ENCODE measurements at regions not wholly inside any gene's neighbourhood (a gene's known extent, or its start where the extent isn't known, plus 50 kb on each side); places are given as distances from the start of the nearest gene placed in this dataset.
A peak's percentile ranks its signal among the peaks of the same experiment; 100 is the strongest.

- Histone ChIP-seq H3K27me3 (no peaks in the 10 kb centered on the region), H3K4me1 (peaks cover 0 to 12% (median 7%) of the 10 kb centered on the region in 4 donors), H3K4me3 (no peak overlapping the region), H3K36me3 (no peaks in the 10 kb centered on the region), H3K9me3 (no peaks in the 10 kb centered on the region), H3K27ac (no peak overlapping the region)
- ATAC-seq (ENCODE audit: low FRiP score in 2 of 2) (no peak), DNase-seq (no peak)
- TF ChIP-seq CTCF (IDR thresholded peaks at IDR 0.05) (no peak), POLR2AphosphoS5 (IDR thresholded peaks at IDR 0.05) (no peak), EP300 (IDR thresholded peaks at IDR 0.05) (no peak), POLR2A (IDR thresholded peaks at IDR 0.05) (no peak)
- 65 to 81% methylated on average over 3 of the region's 3 CpGs for WGBS, 2 donors
These were observed 165.9 kb upstream of the SMIM23 start for GRCh38 chr5:171619744-171620143.

- Histone ChIP-seq H3K4me3 (no peak overlapping the region), H3K27me3 (no peaks in the 10 kb centered on the region), H3K36me3 (no peaks in the 10 kb centered on the region), H3K9me3 (no peaks in the 10 kb centered on the region), H3K4me1 (peaks cover 0 to 5% (median 0%) of the 10 kb centered on the region in 4 donors), H3K27ac (no peak overlapping the region)
- ATAC-seq (ENCODE audit: low FRiP score in 2 of 2) (no peak), DNase-seq (no peak)
- TF ChIP-seq CTCF (IDR thresholded peaks at IDR 0.05) (no peak), EP300 (IDR thresholded peaks at IDR 0.05) (no peak)
- WGBS, 2 donors = 82% methylated on average over 2 of the region's 2 CpGs; no CpG with 5 or more reads in 1 of the 2 donors
These were observed 163.6 kb upstream of the SMIM23 start for GRCh38 chr5:171622010-171622409.

GRCh38 chr5:171623107-171623506, 162.5 kb upstream of the SMIM23 start:
- H3K27me3 ChIP-seq = no peaks in the 10 kb centered on the region
- H3K9me3 ChIP-seq = no peaks in the 10 kb centered on the region
- DNase-seq (no peak), ATAC-seq (ENCODE audit: low FRiP score in 2 of 2) (no peak)
- H3K27ac ChIP-seq = no peak overlapping the region
- no peak overlapping the region for H3K4me3 ChIP-seq
- TF ChIP-seq POLR2A (IDR thresholded peaks at IDR 0.05) = no peak
- no peak for TF ChIP-seq EP300 (IDR thresholded peaks at IDR 0.05)
- TF ChIP-seq POLR2AphosphoS5 (IDR thresholded peaks at IDR 0.05) = no peak
- no peak for TF ChIP-seq CTCF (IDR thresholded peaks at IDR 0.05)
- peaks cover 0 to 5% (median 0%) of the 10 kb centered on the region in 4 donors for H3K4me1 ChIP-seq
- no peaks in the 10 kb centered on the region for H3K36me3 ChIP-seq
- WGBS, 2 donors = 61 to 66% methylated on average over 2 of the region's 2 CpGs

- peaks cover 0 to 5% (median 0%) of the 10 kb centered on the region in 4 donors for H3K4me1 ChIP-seq
- no peak overlapping the region for H3K4me3 ChIP-seq
- no peak for DNase-seq
- TF ChIP-seq EP300 (IDR thresholded peaks at IDR 0.05) (no peak), POLR2AphosphoS5 (IDR thresholded peaks at IDR 0.05) (no peak), CTCF (IDR thresholded peaks at IDR 0.05) (no peak), POLR2A (IDR thresholded peaks at IDR 0.05) (no peak)
- H3K27ac ChIP-seq = peak overlapping the region in 2 of 4 donors; percentile 26 to 38
- H3K9me3 ChIP-seq = no peaks in the 10 kb centered on the region
- 48 to 55% methylated on average over 11 of the region's 11 CpGs for WGBS, 2 donors
- no peaks in the 10 kb centered on the region for H3K27me3 ChIP-seq
- H3K36me3 ChIP-seq = no peaks in the 10 kb centered on the region
- ATAC-seq (ENCODE audit: low FRiP score in 2 of 2) = peak in 1 of 2 donors; percentile 49
These were observed 162.0 kb upstream of the SMIM23 start for GRCh38 chr5:171623551-171624097.

GRCh38 chr5:171624396-171624795, 161.2 kb upstream of the SMIM23 start:
- TF ChIP-seq POLR2A (IDR thresholded peaks at IDR 0.05) (no peak), POLR2AphosphoS5 (IDR thresholded peaks at IDR 0.05) (no peak), EP300 (IDR thresholded peaks at IDR 0.05) (no peak), CTCF (IDR thresholded peaks at IDR 0.05) (no peak)
- H3K27ac ChIP-seq = peak overlapping the region in 1 of 4 donors; percentile 26
- peak in 1 of 2 donors; percentile 80 for ATAC-seq (ENCODE audit: low FRiP score in 2 of 2)
- H3K27me3 ChIP-seq = no peaks in the 10 kb centered on the region
- no peak overlapping the region for H3K4me3 ChIP-seq
- no peaks in the 10 kb centered on the region for H3K9me3 ChIP-seq
- DNase-seq = peak in 1 of 2 donors; percentile 57
- H3K4me1 ChIP-seq = peaks cover 0 to 10% (median 5%) of the 10 kb centered on the region in 4 donors
- 56 to 69% methylated on average over 5 of the region's 5 CpGs for WGBS, 2 donors
- H3K36me3 ChIP-seq = no peaks in the 10 kb centered on the region
